ENCODE measurements at regions not wholly inside any gene's neighbourhood (a gene's known extent, or its start where the extent isn't known, plus 50 kb on each side); places are given as distances from the start of the nearest gene placed in this dataset.

GRCh38 chr5:72608297-72608696, 101.1 kb upstream of the ZNF366 start:
- peak in 1 of 7 donors; percentile 66 for DNase-seq
- Histone ChIP-seq H3K4me1 (replicated peaks in 1 of 2) (peaks cover 0 to 7% of the 10 kb centered on the region in 2 donors), H3K36me3 (replicated peaks in 1 of 2) (no peaks in the 10 kb centered on the region), H3K9me3 (replicated peaks in 1 of 3) (no peaks in the 10 kb centered on the region), H3K27me3 (no peaks in the 10 kb centered on the region), H3K27ac (no peak overlapping the region), H3K4me3 (no peak overlapping the region)
- WGBS, 4 donors, result 79 to 87% (median 84%) methylated on average over 8 of the region's 8 CpGs
- intact Hi-C loops (cut with DNase I), result no loop called here
- TF ChIP-seq, protein P1, sequence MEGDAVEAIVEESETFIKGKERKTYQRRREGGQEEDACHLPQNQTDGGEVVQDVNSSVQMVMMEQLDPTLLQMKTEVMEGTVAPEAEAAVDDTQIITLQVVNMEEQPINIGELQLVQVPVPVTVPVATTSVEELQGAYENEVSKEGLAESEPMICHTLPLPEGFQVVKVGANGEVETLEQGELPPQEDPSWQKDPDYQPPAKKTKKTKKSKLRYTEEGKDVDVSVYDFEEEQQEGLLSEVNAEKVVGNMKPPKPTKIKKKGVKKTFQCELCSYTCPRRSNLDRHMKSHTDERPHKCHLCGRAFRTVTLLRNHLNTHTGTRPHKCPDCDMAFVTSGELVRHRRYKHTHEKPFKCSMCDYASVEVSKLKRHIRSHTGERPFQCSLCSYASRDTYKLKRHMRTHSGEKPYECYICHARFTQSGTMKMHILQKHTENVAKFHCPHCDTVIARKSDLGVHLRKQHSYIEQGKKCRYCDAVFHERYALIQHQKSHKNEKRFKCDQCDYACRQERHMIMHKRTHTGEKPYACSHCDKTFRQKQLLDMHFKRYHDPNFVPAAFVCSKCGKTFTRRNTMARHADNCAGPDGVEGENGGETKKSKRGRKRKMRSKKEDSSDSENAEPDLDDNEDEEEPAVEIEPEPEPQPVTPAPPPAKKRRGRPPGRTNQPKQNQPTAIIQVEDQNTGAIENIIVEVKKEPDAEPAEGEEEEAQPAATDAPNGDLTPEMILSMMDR (IDR thresholded peaks at IDR 0.05), result no peak
- TF ChIP-seq POLR2A (IDR thresholded peaks at IDR 0.05), result no peak

DNA sequence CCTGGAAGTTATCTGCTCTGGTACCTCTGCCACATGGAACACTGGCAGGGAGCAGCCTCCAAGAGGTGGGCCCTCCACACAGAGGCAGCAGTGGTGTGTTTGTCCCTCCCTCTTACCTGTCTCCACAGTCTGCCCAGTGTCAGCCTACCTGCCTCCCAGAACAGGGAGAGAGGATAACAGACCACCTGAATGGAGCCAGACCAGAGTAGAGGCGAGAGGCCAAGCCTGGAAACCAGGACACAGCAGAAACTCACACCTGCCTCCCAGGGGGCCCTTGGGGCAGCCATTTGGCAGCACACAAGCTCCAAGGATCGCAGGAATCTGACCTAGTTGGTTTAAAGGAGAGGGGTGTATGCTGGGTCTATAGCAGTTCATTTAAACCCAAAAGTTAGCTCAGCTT, 100.2 kb upstream of the ZNF366 start:
- intact Hi-C loops (cut with DNase I), result no loop called here
- H3K36me3 ChIP-seq (replicated peaks in 1 of 2), result no peaks in the 10 kb centered on the region
- H3K4me3 ChIP-seq, result no peak overlapping the region
- no peak overlapping the region for H3K27ac ChIP-seq
- DNase-seq, result no peak
- 85 to 97% (median 96%) methylated on average over 2 of the region's 2 CpGs; no CpG with 5 or more reads in 1 of the 4 donors for WGBS, 4 donors
- TF ChIP-seq, protein P1 (IDR thresholded peaks at IDR 0.05), result no peak
- TF ChIP-seq POLR2A (IDR thresholded peaks at IDR 0.05), result no peak
- H3K9me3 ChIP-seq (replicated peaks in 1 of 3), result no peaks in the 10 kb centered on the region
- no peaks in the 10 kb centered on the region for H3K27me3 ChIP-seq
- peaks cover 0 to 7% of the 10 kb centered on the region in 2 donors for H3K4me1 ChIP-seq (replicated peaks in 1 of 2)

GRCh38 chr5:72606525-72606924, 99.3 kb upstream of the ZNF366 start:
- DNase-seq, result no peak
- Histone ChIP-seq H3K27me3 (no peaks in the 10 kb centered on the region), H3K36me3 (replicated peaks in 1 of 2) (no peaks in the 10 kb centered on the region), H3K4me3 (no peak overlapping the region), H3K27ac (no peak overlapping the region), H3K9me3 (replicated peaks in 1 of 3) (no peaks in the 10 kb centered on the region), H3K4me1 (replicated peaks in 1 of 2) (peaks cover 0 to 7% of the 10 kb centered on the region in 2 donors)
- intact Hi-C loops (cut with DNase I), result no loop called here
- TF ChIP-seq POLR2A (IDR thresholded peaks at IDR 0.05), result no peak
- TF ChIP-seq, protein P1 (IDR thresholded peaks at IDR 0.05), result no peak
- 90 to 100% (median 97%) methylated on average over 5 of the region's 5 CpGs for WGBS, 4 donors

GRCh38 chr5:72605632-72606031, 98.4 kb upstream of the ZNF366 start:
- Histone ChIP-seq H3K4me3 (no peak overlapping the region), H3K4me1 (replicated peaks in 1 of 2) (peaks cover 0 to 4% of the 10 kb centered on the region in 2 donors), H3K27me3 (no peaks in the 10 kb centered on the region), H3K9me3 (replicated peaks in 1 of 3) (no peaks in the 10 kb centered on the region), H3K27ac (no peak overlapping the region), H3K36me3 (replicated peaks in 1 of 2) (no peaks in the 10 kb centered on the region)
- intact Hi-C loops (cut with DNase I), result no loop called here
- no peak for TF ChIP-seq POLR2A (IDR thresholded peaks at IDR 0.05)
- TF ChIP-seq, protein P1 (IDR thresholded peaks at IDR 0.05), result no peak
- DNase-seq, result no peak
